ENCODE measurements at regions not wholly inside any gene's neighbourhood (a gene's known extent, or its start where the extent isn't known, plus 50 kb on each side); places are given as distances from the start of the nearest gene placed in this dataset.

DNA sequence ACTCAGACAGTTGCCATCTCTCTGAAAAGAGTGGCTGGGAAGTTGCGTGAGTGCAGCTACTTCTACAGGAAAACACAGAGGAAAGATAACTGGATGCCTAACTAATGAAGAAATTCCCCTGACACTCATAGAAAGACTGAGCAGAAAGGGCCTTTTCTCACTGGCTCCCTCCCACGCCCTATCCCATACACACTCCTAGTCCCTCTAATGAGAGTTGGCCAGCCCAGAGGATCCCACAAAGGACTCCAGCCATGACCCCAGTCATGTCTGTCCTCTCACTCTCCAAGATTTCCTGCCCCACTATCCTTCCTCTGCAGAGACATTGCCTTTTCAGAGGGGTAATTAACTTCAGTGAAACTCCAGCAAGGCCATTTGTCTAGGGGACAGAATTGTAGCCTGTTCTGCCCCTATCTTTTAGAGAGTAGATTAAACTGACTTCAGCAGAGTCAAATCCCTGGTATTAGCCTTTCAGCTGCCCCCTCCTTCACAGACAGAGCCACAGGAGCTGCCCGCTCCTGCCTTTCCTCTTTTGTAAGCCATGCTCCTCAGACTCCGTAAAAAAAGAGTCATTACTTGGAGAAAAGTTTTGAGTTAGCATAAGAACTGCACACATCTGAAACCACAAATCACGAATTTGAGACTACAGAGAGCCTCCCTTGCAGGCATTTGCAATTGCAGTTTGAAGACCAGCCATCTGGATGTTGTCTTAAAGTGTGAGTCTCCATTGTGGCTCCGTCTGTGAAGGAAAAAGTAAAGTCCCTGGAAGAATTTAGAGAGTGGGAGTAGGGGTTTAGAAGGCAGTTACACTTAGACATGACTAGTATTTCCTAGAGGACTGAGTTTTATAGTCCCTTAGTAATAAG lies 129.1 kb upstream of the SEMA6D start:
- H3K4me1 Mint-ChIP-seq: no peaks in the 10 kb centered on the region
- H3K9me3 Mint-ChIP-seq: peaks cover 0 to 3% (median under 1%) of the 10 kb centered on the region in 8 donors
- intact Hi-C loops (cut with micrococcal nuclease): no loop called here
- H3K36me3 Mint-ChIP-seq: no peaks in the 10 kb centered on the region
- DNase-seq: no peak
- Histone ChIP-seq H3K36me3 (ENCODE audit: insufficient read depth, low read length) (no peaks in the 10 kb centered on the region), H3K27ac (ENCODE audit: low read depth, low read length) (no peak overlapping the region), H3K9me3 (ENCODE audit: control insufficient read depth in 1 of 2, low read length in 2 of 2) (no peaks in the 10 kb centered on the region), H3K4me3 (ENCODE audit: low read length in 2 of 2) (no peak overlapping the region), H3K27me3 (ENCODE audit: insufficient read depth, low read length) (no peaks in the 10 kb centered on the region), H3K4me1 (ENCODE audit: insufficient read depth, low read length) (no peaks in the 10 kb centered on the region)
- peaks cover 0 to 1% of the 10 kb centered on the region in 2 donors for H3K27me3 Mint-ChIP-seq
- ChIA-PET CTCF (ENCODE audit: partially characterized antibody) (no interaction called here), POLR2A (ENCODE audit: partially characterized antibody) (no interaction called here)
- H3K4me3 Mint-ChIP-seq: no peak overlapping the region
- no peak overlapping the region for H3K27ac Mint-ChIP-seq

DNA sequence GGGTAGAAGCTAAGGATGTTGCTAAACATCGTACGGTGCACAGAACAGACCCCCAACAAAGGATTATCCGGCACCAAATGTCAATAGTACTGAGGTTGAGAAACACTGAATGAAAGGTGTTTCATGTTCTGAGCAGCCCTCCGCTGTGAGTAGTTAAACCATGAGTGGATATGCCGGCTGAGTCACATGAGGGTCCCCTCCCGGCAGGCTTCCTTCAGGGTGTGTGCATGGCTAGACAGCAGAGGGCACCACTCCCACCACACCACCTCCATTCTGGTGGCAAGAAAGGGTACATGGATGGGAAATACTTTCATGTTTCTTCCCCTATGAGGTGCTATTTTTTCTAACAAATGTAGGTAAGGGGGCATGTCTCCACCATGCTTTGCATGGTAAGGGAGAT lies 128.3 kb upstream of the SEMA6D start:
- Histone ChIP-seq H3K27me3 (ENCODE audit: insufficient read depth, low read length) (no peaks in the 10 kb centered on the region), H3K4me3 (ENCODE audit: low read length in 2 of 2) (no peak overlapping the region), H3K4me1 (ENCODE audit: insufficient read depth, low read length) (no peaks in the 10 kb centered on the region), H3K36me3 (ENCODE audit: insufficient read depth, low read length) (no peaks in the 10 kb centered on the region), H3K9me3 (ENCODE audit: control insufficient read depth in 1 of 2, low read length in 2 of 2) (no peaks in the 10 kb centered on the region), H3K27ac (ENCODE audit: low read depth, low read length) (no peak overlapping the region)
- Mint-ChIP-seq H3K27ac (no peak overlapping the region), H3K4me3 (no peak overlapping the region), H3K27me3 (peaks cover 0 to 1% of the 10 kb centered on the region in 2 donors), H3K4me1 (no peaks in the 10 kb centered on the region), H3K9me3 (peaks cover 0 to 3% (median under 1%) of the 10 kb centered on the region in 8 donors), H3K36me3 (no peaks in the 10 kb centered on the region)
- ChIA-PET CTCF (ENCODE audit: partially characterized antibody) (no interaction called here), POLR2A (ENCODE audit: partially characterized antibody) (no interaction called here)
- DNase-seq: no peak
- intact Hi-C loops (cut with micrococcal nuclease): no loop called here

DNA sequence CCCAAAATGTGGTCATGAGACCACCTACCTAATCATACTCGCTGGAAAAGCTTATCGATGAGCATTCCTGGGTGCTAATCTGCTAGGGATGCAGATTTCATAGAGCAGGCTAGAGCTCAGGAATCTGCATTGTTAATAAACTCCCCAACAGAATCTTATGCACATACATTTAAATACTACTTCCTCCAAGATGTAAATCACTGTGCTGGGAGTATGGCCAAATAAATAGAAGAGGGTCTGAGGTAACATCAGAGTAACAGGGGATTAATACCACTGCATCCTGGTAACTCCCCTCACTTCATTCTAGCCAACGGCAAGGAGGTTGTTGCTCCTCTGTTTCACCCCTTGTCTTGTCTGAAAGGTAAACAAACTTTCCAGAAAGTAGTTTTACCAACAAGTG lies 118.3 kb upstream of the SEMA6D start:
- no peak for DNase-seq
- no peaks in the 10 kb centered on the region for H3K36me3 Mint-ChIP-seq
- Histone ChIP-seq H3K36me3 (ENCODE audit: insufficient read depth, low read length) (no peaks in the 10 kb centered on the region), H3K9me3 (ENCODE audit: control insufficient read depth in 1 of 2, low read length in 2 of 2) (no peaks in the 10 kb centered on the region), H3K4me1 (ENCODE audit: insufficient read depth, low read length) (no peaks in the 10 kb centered on the region), H3K27me3 (ENCODE audit: insufficient read depth, low read length) (no peaks in the 10 kb centered on the region), H3K27ac (ENCODE audit: low read depth, low read length) (no peak overlapping the region), H3K4me3 (ENCODE audit: low read length in 2 of 2) (no peak overlapping the region)
- no peaks in the 10 kb centered on the region for H3K27me3 Mint-ChIP-seq
- H3K4me1 Mint-ChIP-seq: no peaks in the 10 kb centered on the region
- no peak overlapping the region for H3K27ac Mint-ChIP-seq
- H3K4me3 Mint-ChIP-seq: no peak overlapping the region
- intact Hi-C loops (cut with micrococcal nuclease): no loop called here
- H3K9me3 Mint-ChIP-seq: peaks cover 0 to 16% (median 2%) of the 10 kb centered on the region in 8 donors
- ChIA-PET CTCF (ENCODE audit: partially characterized antibody) (no interaction called here), POLR2A (ENCODE audit: partially characterized antibody) (no interaction called here)

DNA sequence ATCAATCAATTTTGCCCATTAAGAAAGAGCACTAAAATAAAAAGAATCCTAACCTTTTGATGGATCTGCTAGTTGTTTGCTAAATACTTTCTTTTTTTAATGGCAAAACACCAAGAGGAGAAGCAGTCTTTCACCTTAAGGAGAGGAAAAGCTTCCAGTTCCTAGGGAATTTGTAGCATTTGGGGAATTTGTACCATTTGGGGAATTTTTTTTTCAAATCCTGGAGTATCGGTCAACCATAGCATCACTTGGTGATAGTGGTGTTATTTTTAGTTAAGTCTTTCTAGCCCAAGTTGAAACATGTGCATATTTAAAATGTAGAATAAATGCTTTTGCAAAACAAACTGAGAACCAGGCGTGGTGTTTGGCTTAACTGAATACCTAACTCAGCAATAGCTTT lies 117.5 kb upstream of the SEMA6D start:
- Histone ChIP-seq H3K27me3 (ENCODE audit: insufficient read depth, low read length) (no peaks in the 10 kb centered on the region), H3K9me3 (ENCODE audit: control insufficient read depth in 1 of 2, low read length in 2 of 2) (no peaks in the 10 kb centered on the region), H3K36me3 (ENCODE audit: insufficient read depth, low read length) (no peaks in the 10 kb centered on the region), H3K4me3 (ENCODE audit: low read length in 2 of 2) (no peak overlapping the region), H3K27ac (ENCODE audit: low read depth, low read length) (no peak overlapping the region), H3K4me1 (ENCODE audit: insufficient read depth, low read length) (no peaks in the 10 kb centered on the region)
- Mint-ChIP-seq H3K36me3 (no peaks in the 10 kb centered on the region), H3K4me1 (no peaks in the 10 kb centered on the region), H3K4me3 (no peak overlapping the region), H3K27ac (no peak overlapping the region), H3K27me3 (no peaks in the 10 kb centered on the region), H3K9me3 (peaks cover 0 to 8% (median 2%) of the 10 kb centered on the region in 8 donors)
- no peak for DNase-seq
- CTCF ChIA-PET (ENCODE audit: partially characterized antibody): no interaction called here
- POLR2A ChIA-PET (ENCODE audit: partially characterized antibody): no interaction called here
- intact Hi-C loops (cut with micrococcal nuclease): no loop called here

DNA sequence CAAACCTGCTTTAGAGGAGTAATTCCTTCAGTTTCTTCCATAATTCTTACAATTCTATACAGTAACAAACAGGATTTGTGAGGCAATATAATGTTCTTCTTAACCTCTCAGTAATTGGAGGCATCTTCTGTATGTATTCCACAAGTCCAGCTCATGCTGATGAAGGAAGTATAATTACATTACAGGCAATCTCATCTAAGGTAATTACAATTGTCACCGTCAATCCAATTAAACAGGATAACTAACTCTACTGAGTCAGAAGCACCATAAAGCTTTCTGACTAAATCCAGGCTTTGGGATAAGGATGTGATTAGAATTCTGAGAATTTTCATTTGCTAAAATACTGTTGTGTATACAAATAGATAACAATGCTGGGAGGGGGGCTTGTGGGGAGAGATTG lies 115.2 kb upstream of the SEMA6D start:
- H3K36me3 Mint-ChIP-seq: no peaks in the 10 kb centered on the region
- no peak for DNase-seq
- H3K27ac Mint-ChIP-seq: no peak overlapping the region
- Histone ChIP-seq H3K4me1 (ENCODE audit: insufficient read depth, low read length) (no peaks in the 10 kb centered on the region), H3K27me3 (ENCODE audit: insufficient read depth, low read length) (no peaks in the 10 kb centered on the region), H3K27ac (ENCODE audit: low read depth, low read length) (no peak overlapping the region), H3K36me3 (ENCODE audit: insufficient read depth, low read length) (no peaks in the 10 kb centered on the region), H3K4me3 (ENCODE audit: low read length in 2 of 2) (no peak overlapping the region), H3K9me3 (ENCODE audit: control insufficient read depth in 1 of 2, low read length in 2 of 2) (no peaks in the 10 kb centered on the region)
- ChIA-PET CTCF (ENCODE audit: partially characterized antibody) (no interaction called here), POLR2A (ENCODE audit: partially characterized antibody) (no interaction called here)
- no peaks in the 10 kb centered on the region for H3K4me1 Mint-ChIP-seq
- no peaks in the 10 kb centered on the region for H3K27me3 Mint-ChIP-seq
- intact Hi-C loops (cut with micrococcal nuclease): no loop called here
- H3K4me3 Mint-ChIP-seq: no peak overlapping the region
- peaks cover 0 to 3% (median 2%) of the 10 kb centered on the region in 8 donors for H3K9me3 Mint-ChIP-seq

DNA sequence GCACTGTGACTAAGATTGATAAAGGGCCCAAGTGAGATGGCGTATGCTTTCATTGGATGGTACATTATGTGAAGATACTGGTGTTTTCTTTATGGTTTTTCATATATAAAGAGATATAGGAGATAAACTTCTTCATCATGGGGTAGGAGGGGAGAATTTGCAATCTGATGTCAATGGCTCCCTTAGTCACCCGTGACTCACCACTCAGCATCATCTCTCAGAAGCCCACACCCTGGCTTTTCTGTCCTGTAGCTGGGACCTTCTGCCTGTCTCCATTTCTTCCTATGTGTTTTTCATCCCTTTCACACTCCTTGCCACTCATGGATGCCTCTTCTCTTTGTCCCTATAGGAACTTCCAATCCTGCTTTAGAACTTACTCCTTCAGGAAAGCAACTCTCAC lies 114.3 kb upstream of the SEMA6D start:
- H3K36me3 ChIP-seq (ENCODE audit: insufficient read depth, low read length): no peaks in the 10 kb centered on the region
- intact Hi-C loops (cut with micrococcal nuclease): no loop called here
- no peaks in the 10 kb centered on the region for H3K36me3 Mint-ChIP-seq
- no peak overlapping the region for H3K4me3 Mint-ChIP-seq
- H3K4me3 ChIP-seq (ENCODE audit: low read length in 2 of 2): no peak overlapping the region
- H3K27me3 Mint-ChIP-seq: no peaks in the 10 kb centered on the region
- no peaks in the 10 kb centered on the region for H3K4me1 ChIP-seq (ENCODE audit: insufficient read depth, low read length)
- H3K9me3 ChIP-seq (ENCODE audit: control insufficient read depth in 1 of 2, low read length in 2 of 2): no peaks in the 10 kb centered on the region
- CTCF ChIA-PET (ENCODE audit: partially characterized antibody): no interaction called here
- H3K9me3 Mint-ChIP-seq: peaks cover 0 to 3% (median 1%) of the 10 kb centered on the region in 8 donors
- H3K27ac Mint-ChIP-seq: no peak overlapping the region
- POLR2A ChIA-PET (ENCODE audit: partially characterized antibody): no interaction called here
- DNase-seq: no peak
- no peaks in the 10 kb centered on the region for H3K4me1 Mint-ChIP-seq
- no peaks in the 10 kb centered on the region for H3K27me3 ChIP-seq (ENCODE audit: insufficient read depth, low read length)
- H3K27ac ChIP-seq (ENCODE audit: low read depth, low read length): no peak overlapping the region

DNA sequence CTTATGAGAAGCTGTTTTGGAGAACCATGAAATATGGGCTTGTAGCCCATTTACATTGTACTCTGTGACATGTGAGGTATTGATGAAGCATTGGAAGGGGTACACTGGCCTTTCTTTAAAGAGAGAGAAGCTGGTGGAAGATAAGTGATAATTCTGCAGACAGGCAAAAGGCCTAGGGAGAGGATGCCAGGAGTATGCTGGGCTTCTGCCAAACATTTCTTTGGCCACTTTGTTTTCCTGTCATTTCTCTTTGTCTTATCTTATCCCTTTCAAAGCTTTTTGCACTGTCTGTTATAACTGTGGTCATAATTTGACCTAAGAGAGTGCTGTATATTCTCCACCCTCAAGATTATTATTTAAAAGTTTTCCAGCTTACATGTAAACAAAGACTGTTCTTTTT lies 109.6 kb upstream of the SEMA6D start:
- Histone ChIP-seq H3K4me1 (ENCODE audit: insufficient read depth, low read length) (no peaks in the 10 kb centered on the region), H3K27me3 (ENCODE audit: insufficient read depth, low read length) (no peaks in the 10 kb centered on the region), H3K36me3 (ENCODE audit: insufficient read depth, low read length) (no peaks in the 10 kb centered on the region), H3K27ac (ENCODE audit: low read depth, low read length) (no peak overlapping the region), H3K9me3 (ENCODE audit: control insufficient read depth in 1 of 2, low read length in 2 of 2) (no peaks in the 10 kb centered on the region), H3K4me3 (ENCODE audit: low read length in 2 of 2) (no peak overlapping the region)
- ChIA-PET POLR2A (ENCODE audit: partially characterized antibody) (no interaction called here), CTCF (ENCODE audit: partially characterized antibody) (no interaction called here)
- Mint-ChIP-seq H3K4me3 (no peak overlapping the region), H3K36me3 (no peaks in the 10 kb centered on the region), H3K9me3 (peaks cover 0 to 3% (median 0%) of the 10 kb centered on the region in 8 donors), H3K27ac (no peak overlapping the region), H3K27me3 (no peaks in the 10 kb centered on the region), H3K4me1 (no peaks in the 10 kb centered on the region)
- DNase-seq: no peak
- intact Hi-C loops (cut with micrococcal nuclease): no loop called here
